GM21390 (cell line): ENCODE measurements at regions not wholly inside any gene's neighbourhood (a gene's known extent, or its start where the extent isn't known, plus 50 kb on each side); places are given as distances from the start of the nearest gene placed in this dataset.
"Not testable (repeated sequence)": the region's sequence is repeated elsewhere in the genome, so short reads cannot be mapped to it uniquely, and the experiment has no call there.

Experiments
- ATAC-seq: cut with Tn5 transposase; IDR thresholded peaks from one replicate; pipeline ENCODE4 v1.9.1; 2021; ENCODE audit not compliant: unreplicated experiment

- ATAC-seq, result no peak
These were observed 499.6 kb downstream of the RFPL4B start for GRCh38 chr6:112846681-112847080.

GRCh38 chr6:112851146-112851545, 504.0 kb downstream of the RFPL4B start:
- ATAC-seq, result no peak

GRCh38 chr6:112853162-112853561, 506.0 kb downstream of the RFPL4B start:
- no peak for ATAC-seq

GRCh38 chr6:112863753-112864152, 516.6 kb downstream of the RFPL4B start:
- ATAC-seq, result no peak

- ATAC-seq, result no peak
These were observed 518.0 kb downstream of the RFPL4B start for GRCh38 chr6:112865131-112865530.

GRCh38 chr6:112874881-112875280, 527.8 kb downstream of the RFPL4B start:
- no peak for ATAC-seq

- ATAC-seq, result no peak
These were observed 530.3 kb downstream of the RFPL4B start for GRCh38 chr6:112877134-112878100.

GRCh38 chr6:112879920-112880413, 532.8 kb downstream of the RFPL4B start:
- no peak for ATAC-seq

- ATAC-seq, result no peak
These were observed 533.9 kb downstream of the RFPL4B start for GRCh38 chr6:112881027-112881426.

- ATAC-seq, result no peak
These were observed 535.0 kb downstream of the RFPL4B start for GRCh38 chr6:112881828-112882780.

GRCh38 chr6:112883095-112883494, 536.0 kb downstream of the RFPL4B start:
- no peak for ATAC-seq

- no peak for ATAC-seq
These were observed 539.3 kb downstream of the RFPL4B start for GRCh38 chr6:112886415-112886814.

- ATAC-seq, result not testable (repeated sequence)
These were observed 540.3 kb downstream of the RFPL4B start for GRCh38 chr6:112887424-112887823.

GRCh38 chr6:112899541-112899940, 552.4 kb downstream of the RFPL4B start:
- ATAC-seq, result no peak

GRCh38 chr6:112903361-112903760, 556.2 kb downstream of the RFPL4B start:
- no peak for ATAC-seq

- ATAC-seq, result no peak
These were observed 559.6 kb downstream of the RFPL4B start for GRCh38 chr6:112906726-112907125.

- no peak for ATAC-seq
These were observed 562.7 kb downstream of the RFPL4B start for GRCh38 chr6:112909781-112910180.

GRCh38 chr6:112910256-112910655, 563.1 kb downstream of the RFPL4B start:
- no peak for ATAC-seq

- ATAC-seq, result no peak
These were observed 564.8 kb downstream of the RFPL4B start for GRCh38 chr6:112911959-112912358.

- ATAC-seq, result no peak
These were observed 565.4 kb downstream of the RFPL4B start for GRCh38 chr6:112912416-112913101.

- ATAC-seq, result not testable (repeated sequence)
These were observed 572.6 kb downstream of the RFPL4B start for GRCh38 chr6:112919744-112920143.
